ENCODE measurements at regions not wholly inside any gene's neighbourhood (a gene's known extent, or its start where the extent isn't known, plus 50 kb on each side); places are given as distances from the start of the nearest gene placed in this dataset.

- H3K4me3 ChIP-seq = no peak overlapping the region
- H3K4me1 ChIP-seq = peaks cover 0 to 12% (median 5%) of the 10 kb centered on the region in 4 donors
- no peaks in the 10 kb centered on the region for H3K9me3 ChIP-seq
- no peaks in the 10 kb centered on the region for H3K36me3 ChIP-seq
- 87 to 93% (median 90%) methylated on average over 6 of the region's 6 CpGs for WGBS, 5 donors
- intact Hi-C loops (cut with DNase I; ENCODE audit: low total_unique reads) = loop anchor here (5.0 to 10.0 kb wide), 2 partner anchors 1015 to 1187 kb away; no protein-coding TSS in a partner anchor
- no peak for DNase-seq
- no peak overlapping the region for H3K27ac ChIP-seq
- TF ChIP-seq, protein P1, sequence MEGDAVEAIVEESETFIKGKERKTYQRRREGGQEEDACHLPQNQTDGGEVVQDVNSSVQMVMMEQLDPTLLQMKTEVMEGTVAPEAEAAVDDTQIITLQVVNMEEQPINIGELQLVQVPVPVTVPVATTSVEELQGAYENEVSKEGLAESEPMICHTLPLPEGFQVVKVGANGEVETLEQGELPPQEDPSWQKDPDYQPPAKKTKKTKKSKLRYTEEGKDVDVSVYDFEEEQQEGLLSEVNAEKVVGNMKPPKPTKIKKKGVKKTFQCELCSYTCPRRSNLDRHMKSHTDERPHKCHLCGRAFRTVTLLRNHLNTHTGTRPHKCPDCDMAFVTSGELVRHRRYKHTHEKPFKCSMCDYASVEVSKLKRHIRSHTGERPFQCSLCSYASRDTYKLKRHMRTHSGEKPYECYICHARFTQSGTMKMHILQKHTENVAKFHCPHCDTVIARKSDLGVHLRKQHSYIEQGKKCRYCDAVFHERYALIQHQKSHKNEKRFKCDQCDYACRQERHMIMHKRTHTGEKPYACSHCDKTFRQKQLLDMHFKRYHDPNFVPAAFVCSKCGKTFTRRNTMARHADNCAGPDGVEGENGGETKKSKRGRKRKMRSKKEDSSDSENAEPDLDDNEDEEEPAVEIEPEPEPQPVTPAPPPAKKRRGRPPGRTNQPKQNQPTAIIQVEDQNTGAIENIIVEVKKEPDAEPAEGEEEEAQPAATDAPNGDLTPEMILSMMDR (IDR thresholded peaks at IDR 0.05) = no peak
- H3K27me3 ChIP-seq = no peaks in the 10 kb centered on the region
These were observed 138.7 kb upstream of the SLC24A2 start for GRCh38 chr9:19927560-19927959.

GRCh38 chr9:19926774-19927173, 137.9 kb upstream of the SLC24A2 start:
- no peak overlapping the region for H3K4me3 ChIP-seq
- peaks cover 0 to 12% (median 5%) of the 10 kb centered on the region in 4 donors for H3K4me1 ChIP-seq
- no peak overlapping the region for H3K27ac ChIP-seq
- TF ChIP-seq, protein P1 (IDR thresholded peaks at IDR 0.05) = no peak
- TF ChIP-seq POLR2A (IDR thresholded peaks at IDR 0.05) (no peak), EP300 (IDR thresholded peaks at IDR 0.05) (no peak), POLR2AphosphoS5 (IDR thresholded peaks at IDR 0.05) (no peak)
- no peaks in the 10 kb centered on the region for H3K36me3 ChIP-seq
- no peaks in the 10 kb centered on the region for H3K27me3 ChIP-seq
- intact Hi-C loops (cut with DNase I; ENCODE audit: low total_unique reads) = loop anchor here (5.0 to 10.0 kb wide), 2 partner anchors 1016 to 1188 kb away; no protein-coding TSS in a partner anchor
- no peaks in the 10 kb centered on the region for H3K9me3 ChIP-seq
- no peak for DNase-seq
- 65 to 81% (median 78%) methylated on average over 5 to 7 of the region's 7 CpGs for WGBS, 5 donors

DNA sequence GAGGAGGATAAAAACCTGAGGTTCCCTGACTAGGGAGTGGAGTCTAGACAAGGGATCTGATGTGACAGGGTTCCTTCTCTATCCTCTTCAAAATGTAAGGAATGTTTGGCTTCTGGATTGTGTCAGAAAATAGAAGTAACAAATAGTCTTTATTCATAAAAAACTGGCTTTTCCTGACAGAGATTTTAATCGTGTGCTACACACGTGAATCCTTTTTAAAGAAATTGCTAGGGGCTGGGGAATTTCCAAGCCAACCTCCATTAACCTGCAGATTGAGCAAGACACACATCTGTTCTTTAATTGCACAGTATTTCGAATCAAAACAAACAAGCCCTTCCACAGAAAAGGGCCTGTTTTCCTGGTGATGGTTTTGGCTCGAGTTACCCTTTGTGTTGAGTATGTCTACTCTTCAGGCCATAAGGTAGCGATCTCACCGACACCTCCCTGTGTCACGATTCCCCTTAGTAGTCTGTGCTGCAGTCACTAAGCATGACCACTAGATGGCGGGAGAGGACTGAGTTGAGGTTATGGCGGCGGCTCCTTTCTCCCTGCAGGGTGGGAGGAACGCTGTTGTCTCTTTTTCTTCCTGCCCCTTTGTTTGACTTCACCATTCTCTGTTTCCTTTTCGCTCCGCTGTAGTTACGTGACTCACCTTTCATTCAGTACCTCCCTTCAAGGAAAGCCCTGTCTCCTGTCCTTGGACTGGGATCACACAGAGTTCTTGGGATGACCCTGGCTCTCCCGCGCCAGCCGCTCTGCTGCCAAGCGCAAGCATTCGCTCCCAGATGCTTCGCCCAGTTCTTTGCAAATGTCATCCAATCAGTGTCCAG, 137.1 kb upstream of the SLC24A2 start:
- peak; percentile 74 to 93 for DNase-seq
- TF ChIP-seq POLR2A (IDR thresholded peaks at IDR 0.05) (no peak), POLR2AphosphoS5 (IDR thresholded peaks at IDR 0.05) (peak in 1 of 3 donors; percentile 2), EP300 (IDR thresholded peaks at IDR 0.05) (no peak)
- TF ChIP-seq, protein P1 (IDR thresholded peaks at IDR 0.05) = peak in 5 of 7 experiments; percentile 93 to 95 (median 94)
- peak overlapping the region; percentile 31 to 36 (median 34) for H3K4me3 ChIP-seq
- WGBS, 5 donors = 3 to 7% (median 4%) methylated on average over 16 to 20 of the region's 20 CpGs
- no peaks in the 10 kb centered on the region for H3K36me3 ChIP-seq
- intact Hi-C loops (cut with DNase I; ENCODE audit: low total_unique reads) = loop anchor here (5.0 to 10.0 kb wide), 2 partner anchors 1016 to 1189 kb away; no protein-coding TSS in a partner anchor
- H3K9me3 ChIP-seq = no peaks in the 10 kb centered on the region
- H3K4me1 ChIP-seq = peaks cover 0 to 12% (median 5%) of the 10 kb centered on the region in 4 donors
- H3K27ac ChIP-seq = no peak overlapping the region
- no peaks in the 10 kb centered on the region for H3K27me3 ChIP-seq

GRCh38 chr9:19924080-19924479, 135.2 kb upstream of the SLC24A2 start:
- TF ChIP-seq POLR2AphosphoS5 (IDR thresholded peaks at IDR 0.05) (no peak), EP300 (IDR thresholded peaks at IDR 0.05) (no peak), POLR2A (IDR thresholded peaks at IDR 0.05) (no peak)
- TF ChIP-seq, protein P1 (IDR thresholded peaks at IDR 0.05) = no peak
- H3K9me3 ChIP-seq = no peaks in the 10 kb centered on the region
- H3K27me3 ChIP-seq = peaks cover 0 to 4% (median 3%) of the 10 kb centered on the region in 3 donors
- DNase-seq = no peak
- H3K4me1 ChIP-seq = peaks cover 0 to 12% (median 5%) of the 10 kb centered on the region in 4 donors
- 56 to 90% (median 75%) methylated on average over 2 of the region's 2 CpGs for WGBS, 5 donors
- intact Hi-C loops (cut with DNase I; ENCODE audit: low total_unique reads) = loop anchor here (10.0 kb wide), 1 partner anchor 1191 kb away; no protein-coding TSS in a partner anchor
- H3K36me3 ChIP-seq = no peaks in the 10 kb centered on the region
- no peak overlapping the region for H3K4me3 ChIP-seq
- no peak overlapping the region for H3K27ac ChIP-seq

Measured in stomach (tissue), 8 donors.